ENCODE measurements at regions not wholly inside any gene's neighbourhood (a gene's known extent, or its start where the extent isn't known, plus 50 kb on each side); places are given as distances from the start of the nearest gene placed in this dataset.

- TF ChIP-seq AEBP2 (tag by site-specific recombination; IDR thresholded peaks at IDR 0.05; ENCODE audit: borderline replicate concordance) = no peak
- TF ChIP-seq ZNF155 (tag by site-specific recombination; IDR thresholded peaks at IDR 0.05) = no peak
- peak; percentile 22; the same call in 1 of the 2 replicates for TF ChIP-seq ZNF394 (tag by site-specific recombination; IDR thresholded peaks at IDR 0.05; ENCODE audit: borderline replicate concordance)
- peak; percentile 95 for TF ChIP-seq PBX3 (CRISPR knock-in tag; IDR thresholded peaks at IDR 0.05)
- TF ChIP-seq ZNF140 (tag by site-specific recombination; IDR thresholded peaks at IDR 0.05) = no peak
- TF ChIP-seq ZNF10 (tag by site-specific recombination; IDR thresholded peaks at IDR 0.05) = no peak
- no peak for TF ChIP-seq ZNF362 (tag by site-specific recombination; IDR thresholded peaks at IDR 0.05)
- no peak for TF ChIP-seq ZNF423 (tag by site-specific recombination; IDR thresholded peaks at IDR 0.05)
- no peak for TF ChIP-seq ZNF19 (tag by site-specific recombination; IDR thresholded peaks at IDR 0.05; ENCODE audit: low read depth)
- TF ChIP-seq ZNF426 (tag by site-specific recombination; IDR thresholded peaks at IDR 0.05) = no peak
- no peak for TF ChIP-seq ZNF510 (tag by site-specific recombination; IDR thresholded peaks at IDR 0.05; ENCODE audit: insufficient replicate concordance)
- TF ChIP-seq ZNF692 (tag by site-specific recombination; IDR thresholded peaks at IDR 0.05) = peak; percentile 88
- no peak for TF ChIP-seq ZNF830 (tag by site-specific recombination; IDR thresholded peaks at IDR 0.05; ENCODE audit: low read depth)
- peak; percentile 19 for TF ChIP-seq ZBTB26 (tag by site-specific recombination; optimal IDR thresholded peaks at IDR 0.05)
- no peak for TF ChIP-seq ZNF18 (tag by site-specific recombination; IDR thresholded peaks at IDR 0.05)
- no peak for TF ChIP-seq ZNF777 (tag by site-specific recombination; IDR thresholded peaks at IDR 0.05; ENCODE audit: borderline replicate concordance)
- no peak for TF ChIP-seq ZNF266 (tag by site-specific recombination; IDR thresholded peaks at IDR 0.05; ENCODE audit: low read depth)
- TF ChIP-seq ZSCAN23 (tag by site-specific recombination; IDR thresholded peaks at IDR 0.05) = no peak
- no peak for TF ChIP-seq ZNF350 (tag by site-specific recombination; IDR thresholded peaks at IDR 0.05)
- TF ChIP-seq ZNF473 (tag by site-specific recombination; IDR thresholded peaks at IDR 0.05) = no peak
- peak; percentile 80 for TF ChIP-seq SP7 (tag by site-specific recombination; IDR thresholded peaks at IDR 0.05)
- 0 out of 2 replicates have a peak, but pooled peaks have one; percentile 26 for TF ChIP-seq ZNF610 (tag by site-specific recombination; IDR thresholded peaks at IDR 0.05; ENCODE audit: borderline replicate concordance)
- TF ChIP-seq ZNF645 (tag by site-specific recombination; IDR thresholded peaks at IDR 0.05) = no peak
- no peak for TF ChIP-seq ZNF211 (tag by site-specific recombination; IDR thresholded peaks at IDR 0.05; ENCODE audit: low read depth)
- 0 out of 2 replicates have a peak, but pooled peaks have one; percentile 35 for TF ChIP-seq YY2 (tag by site-specific recombination; IDR thresholded peaks at IDR 0.05)
- TF ChIP-seq ZNF621 (tag by site-specific recombination; IDR thresholded peaks at IDR 0.05) = no peak
- no peak for TF ChIP-seq ZBTB48 (tag by site-specific recombination; IDR thresholded peaks at IDR 0.05)
- no peak for TF ChIP-seq ZNF571 (tag by site-specific recombination; IDR thresholded peaks at IDR 0.05)
- TF ChIP-seq KLF9 (tag by site-specific recombination; IDR thresholded peaks at IDR 0.05; ENCODE audit: low read depth) = no peak
- no peak for TF ChIP-seq ZNF792 (tag by site-specific recombination; IDR thresholded peaks at IDR 0.05)
- TF ChIP-seq ZNF600 (tag by site-specific recombination; IDR thresholded peaks at IDR 0.05) = no peak
- TF ChIP-seq ZNF112 (tag by site-specific recombination; IDR thresholded peaks at IDR 0.05) = no peak
Observed at GRCh38 chr17:77088455-77089123, 52.2 kb upstream of the SEC14L1 start (continued).

Measured in HEK293 (cell line).